ENCODE measurements at regions not wholly inside any gene's neighbourhood (a gene's known extent, or its start where the extent isn't known, plus 50 kb on each side); places are given as distances from the start of the nearest gene placed in this dataset.

DNA sequence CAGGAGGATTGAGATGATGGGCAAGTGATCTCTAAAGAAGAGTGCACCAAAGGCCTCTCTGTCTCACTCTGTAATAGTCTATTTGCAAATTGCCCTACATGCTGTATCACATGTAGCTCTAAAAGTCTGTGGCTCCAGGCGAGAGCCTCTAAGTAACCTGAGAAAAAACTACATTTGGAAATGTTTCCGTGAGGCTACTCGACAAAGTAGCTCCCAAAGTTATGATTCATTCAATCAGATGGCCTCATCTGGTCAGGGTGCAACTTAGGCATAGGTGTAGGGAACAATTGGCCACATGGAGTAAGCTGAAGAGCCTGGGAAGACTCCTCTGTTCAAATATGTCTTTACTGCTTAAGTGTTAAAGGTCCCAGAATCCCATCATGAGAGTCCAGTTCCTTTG is 155.4 kb upstream of the PLEKHG7 start:
- TF ChIP-seq, protein P1, sequence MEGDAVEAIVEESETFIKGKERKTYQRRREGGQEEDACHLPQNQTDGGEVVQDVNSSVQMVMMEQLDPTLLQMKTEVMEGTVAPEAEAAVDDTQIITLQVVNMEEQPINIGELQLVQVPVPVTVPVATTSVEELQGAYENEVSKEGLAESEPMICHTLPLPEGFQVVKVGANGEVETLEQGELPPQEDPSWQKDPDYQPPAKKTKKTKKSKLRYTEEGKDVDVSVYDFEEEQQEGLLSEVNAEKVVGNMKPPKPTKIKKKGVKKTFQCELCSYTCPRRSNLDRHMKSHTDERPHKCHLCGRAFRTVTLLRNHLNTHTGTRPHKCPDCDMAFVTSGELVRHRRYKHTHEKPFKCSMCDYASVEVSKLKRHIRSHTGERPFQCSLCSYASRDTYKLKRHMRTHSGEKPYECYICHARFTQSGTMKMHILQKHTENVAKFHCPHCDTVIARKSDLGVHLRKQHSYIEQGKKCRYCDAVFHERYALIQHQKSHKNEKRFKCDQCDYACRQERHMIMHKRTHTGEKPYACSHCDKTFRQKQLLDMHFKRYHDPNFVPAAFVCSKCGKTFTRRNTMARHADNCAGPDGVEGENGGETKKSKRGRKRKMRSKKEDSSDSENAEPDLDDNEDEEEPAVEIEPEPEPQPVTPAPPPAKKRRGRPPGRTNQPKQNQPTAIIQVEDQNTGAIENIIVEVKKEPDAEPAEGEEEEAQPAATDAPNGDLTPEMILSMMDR (IDR thresholded peaks at IDR 0.05), result no peak
- no peak for TF ChIP-seq TAF1 (IDR thresholded peaks at IDR 0.05; ENCODE audit: borderline replicate concordance, low read depth, low read length)
- TF ChIP-seq SMC3 (IDR thresholded peaks at IDR 0.05; ENCODE audit: low read depth, low read length), result no peak
- no peak for TF ChIP-seq JUND (IDR thresholded peaks at IDR 0.05)
- no peak for TF ChIP-seq POLR2AphosphoS5 (IDR thresholded peaks at IDR 0.05; ENCODE audit: low read depth, low read length)
- TF ChIP-seq, protein P2, sequence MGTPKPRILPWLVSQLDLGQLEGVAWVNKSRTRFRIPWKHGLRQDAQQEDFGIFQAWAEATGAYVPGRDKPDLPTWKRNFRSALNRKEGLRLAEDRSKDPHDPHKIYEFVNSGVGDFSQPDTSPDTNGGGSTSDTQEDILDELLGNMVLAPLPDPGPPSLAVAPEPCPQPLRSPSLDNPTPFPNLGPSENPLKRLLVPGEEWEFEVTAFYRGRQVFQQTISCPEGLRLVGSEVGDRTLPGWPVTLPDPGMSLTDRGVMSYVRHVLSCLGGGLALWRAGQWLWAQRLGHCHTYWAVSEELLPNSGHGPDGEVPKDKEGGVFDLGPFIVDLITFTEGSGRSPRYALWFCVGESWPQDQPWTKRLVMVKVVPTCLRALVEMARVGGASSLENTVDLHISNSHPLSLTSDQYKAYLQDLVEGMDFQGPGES (IDR thresholded peaks at IDR 0.05; ENCODE audit: low read depth, low read length), result no peak
- TF ChIP-seq RFX5 (IDR thresholded peaks at IDR 0.05; ENCODE audit: low read length), result no peak
- no peak for TF ChIP-seq GATA2 (CRISPR knock-in tag; IDR thresholded peaks at IDR 0.05)
- TF ChIP-seq TEAD4 (IDR thresholded peaks at IDR 0.05; ENCODE audit: borderline replicate concordance, insufficient read depth), result no peak
